HepG2 (cell line): ENCODE measurements at regions not wholly inside any gene's neighbourhood (a gene's known extent, or its start where the extent isn't known, plus 50 kb on each side); places are given as distances from the start of the nearest gene placed in this dataset.

Experiments
- POLR2A ChIP-seq, 2 experiments: IDR thresholded peaks; 2 replicates each; pipeline ENCODE4 v1.6.1; 2011; ENCODE audit warnings: low read depth in 2 of 2, low read length in 2 of 2, mild to moderate bottlenecking in 1 of 2, moderate library complexity in 1 of 2; ENCODE audit not compliant: insufficient read depth in 1 of 2
- RBAK ChIP-seq: sonication (generic); formaldehyde crosslinking; IDR thresholded peaks from 2 replicates; pipeline ENCODE4 v1.5.1; 2020; ENCODE audit warnings: mild to moderate bottlenecking, missing genetic modification reagents
- TBP ChIP-seq: sonication (generic); formaldehyde crosslinking; IDR thresholded peaks from 2 replicates; pipeline ENCODE4 v1.5.0; 2020; ENCODE audit warnings: missing genetic modification reagents
- ZNF251 ChIP-seq: sonication (generic); formaldehyde crosslinking; IDR thresholded peaks from 2 replicates; pipeline ENCODE4 v1.9.0; 2021; ENCODE audit warnings: mild to moderate bottlenecking, missing genetic modification reagents
- TF ChIP-seq, protein P1 (sequence below): sonication (generic); formaldehyde crosslinking; IDR thresholded peaks from 2 replicates; pipeline ENCODE4 v1.4.0; 2020; ENCODE audit warnings: mild to moderate bottlenecking, missing genetic modification reagents

DNA sequence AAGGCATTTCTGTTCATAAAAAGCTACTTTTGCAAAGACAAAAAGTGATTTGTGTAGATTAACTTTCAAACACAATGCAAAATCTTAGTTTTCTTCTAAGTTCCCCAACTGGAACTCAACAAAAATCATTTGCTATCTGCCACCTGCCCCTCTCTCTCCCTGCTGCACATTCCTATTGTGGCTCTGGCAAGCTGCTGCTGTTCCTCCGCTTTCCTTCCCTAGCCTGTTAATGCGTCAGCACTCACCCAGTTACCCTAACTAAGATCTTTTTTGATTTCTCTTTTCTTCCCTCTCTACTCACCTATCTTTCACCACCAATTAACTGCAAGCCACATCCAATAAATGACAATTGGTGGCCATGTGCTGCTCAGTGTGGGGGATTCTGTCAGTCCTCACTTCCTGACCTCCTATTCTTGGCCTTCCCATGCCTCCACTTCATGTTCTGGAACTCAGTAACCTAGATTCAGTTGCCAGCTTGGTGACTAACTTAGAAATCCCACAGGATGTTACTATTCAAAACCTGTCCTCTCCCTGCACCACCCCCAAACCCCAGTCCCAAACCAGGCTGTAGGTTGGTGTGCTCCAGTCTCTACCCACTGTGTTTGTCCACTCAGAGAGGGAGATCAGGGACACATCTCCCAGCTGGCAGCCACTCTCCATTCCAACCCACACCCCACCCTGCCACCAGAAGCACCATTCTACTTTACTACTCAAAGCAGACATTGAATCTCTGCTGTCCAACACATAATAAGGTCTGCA, 140.2 kb upstream of the CTTNBP2 start:
- TF ChIP-seq ZNF251 (CRISPR knock-in tag) = no peak
- no peak for TF ChIP-seq RBAK
- no peak for TF ChIP-seq POLR2A (IDR thresholded peaks at IDR 0.05; ENCODE audit: insufficient read depth in 1 of 2, low read depth in 2 of 2, low read length in 2 of 2)
- TF ChIP-seq, protein P1, sequence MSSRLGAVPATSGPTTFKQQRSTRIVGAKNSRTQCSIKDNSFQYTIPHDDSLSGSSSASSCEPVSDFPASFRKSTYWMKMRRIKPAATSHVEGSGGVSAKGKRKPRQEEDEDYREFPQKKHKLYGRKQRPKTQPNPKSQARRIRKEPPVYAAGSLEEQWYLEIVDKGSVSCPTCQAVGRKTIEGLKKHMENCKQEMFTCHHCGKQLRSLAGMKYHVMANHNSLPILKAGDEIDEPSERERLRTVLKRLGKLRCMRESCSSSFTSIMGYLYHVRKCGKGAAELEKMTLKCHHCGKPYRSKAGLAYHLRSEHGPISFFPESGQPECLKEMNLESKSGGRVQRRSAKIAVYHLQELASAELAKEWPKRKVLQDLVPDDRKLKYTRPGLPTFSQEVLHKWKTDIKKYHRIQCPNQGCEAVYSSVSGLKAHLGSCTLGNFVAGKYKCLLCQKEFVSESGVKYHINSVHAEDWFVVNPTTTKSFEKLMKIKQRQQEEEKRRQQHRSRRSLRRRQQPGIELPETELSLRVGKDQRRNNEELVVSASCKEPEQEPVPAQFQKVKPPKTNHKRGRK = no peak
- TF ChIP-seq TBP (CRISPR knock-in tag) = no peak
